OCI-LY7 (cell line): ENCODE measurements at regions not wholly inside any gene's neighbourhood (a gene's known extent, or its start where the extent isn't known, plus 50 kb on each side); places are given as distances from the start of the nearest gene placed in this dataset.

Source experiments
- BruUV-seq: library from RNA; stranded (reverse); fragments of 400-500 nt; replicated peaks from 2 replicates; lab custom pipeline; 2021; lab: Mats Ljungman, UMichigan
- CTCF ChIA-PET: fragments of 300-600 bp; sonication (Branson Sonifier 250); formaldehyde crosslinking; loops from one replicate; lab custom pipeline; 2022; ENCODE audit warnings: antibody characterized with exemption; ENCODE audit not compliant: unreplicated experiment; lab: Charles Lee
- POLR2A ChIA-PET: fragments of 300-600 bp; sonication (Branson Sonifier 250); formaldehyde crosslinking; loops from one replicate; lab custom pipeline; 2022; ENCODE audit warnings: antibody characterized with exemption; lab: Charles Lee
- DNase-seq: peaks from one replicate; pipeline ENCODE4 v3.0.0-alpha.2; 2015; ENCODE audit warnings: low spot score
- H2AFZ ChIP-seq: fragments of 200-600 bp; sonication (generic), shearing (Covaris generic); 2 replicates; pipeline ENCODE4 v1.6.1; 2014; ENCODE audit warnings: mild to moderate bottlenecking, antibody characterized with exemption, low read length, moderate library complexity
- H3K27ac ChIP-seq: fragments of 200-600 bp; sonication (generic); 2 replicates; pipeline ENCODE4 v1.5.1; 2014; ENCODE audit warnings: mixed run types, low read depth, mild to moderate bottlenecking, moderate library complexity, low read length, inconsistent platforms; ENCODE audit not compliant: poor library complexity, severe bottlenecking
- H3K36me3 ChIP-seq: fragments of 200-600 bp; sonication (generic); 2 replicates; pipeline ENCODE4 v1.6.1; 2014; ENCODE audit warnings: mild to moderate bottlenecking, antibody characterized with exemption, low read length, moderate library complexity, mixed read lengths; ENCODE audit not compliant: insufficient read depth
- H3K4me1 ChIP-seq: fragments of 200-600 bp; sonication (generic); 2 replicates; pipeline ENCODE4 v1.5.1; 2014; ENCODE audit warnings: mild to moderate bottlenecking, low read length; ENCODE audit not compliant: insufficient read depth, poor library complexity, severe bottlenecking
- H3K4me2 ChIP-seq: fragments of 200-600 bp; sonication (generic); 2 replicates; pipeline ENCODE4 v1.6.1; 2014; ENCODE audit warnings: mild to moderate bottlenecking, low read length
- H3K4me3 ChIP-seq: fragments of 200-600 bp; sonication (generic); 2 replicates; pipeline ENCODE4 v1.5.1; 2014; ENCODE audit warnings: mild to moderate bottlenecking, low read depth, low read length; ENCODE audit not compliant: poor library complexity, severe bottlenecking
- H3K79me2 ChIP-seq: fragments of 200-600 bp; sonication (generic); 2 replicates; pipeline ENCODE4 v1.6.1; 2016; ENCODE audit warnings: low read depth, mild to moderate bottlenecking, low read length, moderate library complexity, mixed read lengths; ENCODE audit not compliant: insufficient read depth
- H3K9me2 ChIP-seq: fragments of 200-600 bp; sonication (generic); 2 replicates; pipeline ENCODE4 v1.6.1; 2016; ENCODE audit warnings: mild to moderate bottlenecking, low read length, mixed read lengths; ENCODE audit not compliant: insufficient read depth
- H3K9me3 ChIP-seq: fragments of 200-600 bp; sonication (generic); 2 replicates; pipeline ENCODE4 v1.6.1; 2014; ENCODE audit warnings: mild to moderate bottlenecking, mixed run types, low read length, mixed read lengths
- H4K20me1 ChIP-seq: fragments of 200-600 bp; sonication (generic); 2 replicates; pipeline ENCODE4 v1.6.1; 2014; ENCODE audit warnings: mild to moderate bottlenecking, antibody characterized with exemption, low read length, moderate library complexity, mixed read lengths; ENCODE audit not compliant: insufficient read depth
- CTCF ChIP-seq: fragments of 200-600 bp; sonication (generic); conservative IDR thresholded peaks from 2 replicates; pipeline ENCODE4 v1.5.1; 2014; ENCODE audit warnings: mild to moderate bottlenecking, antibody characterized with exemption, low read length, moderate library complexity, mixed read lengths
- EZH2phosphoT487 ChIP-seq: fragments of 200-600 bp; sonication (generic); IDR thresholded peaks from 2 replicates; pipeline ENCODE4 v1.6.1; 2018; ENCODE audit warnings: low read depth, borderline replicate concordance, mild to moderate bottlenecking, mixed run types, antibody characterized with exemption, low read length, moderate library complexity, mixed read lengths
- intact Hi-C: fragments of 100-400 bp; cut with micrococcal nuclease; formaldehyde crosslinking; loops from one replicate; pipeline ENCODE4 v1.10.0; 2022; ENCODE audit not compliant: unreplicated experiment

GRCh38 chr14:89600950-89601826 lies 184.2 kb upstream of the FOXN3 start:
- no peak for TF ChIP-seq EZH2phosphoT487
- TF ChIP-seq CTCF: no peak
- no peak for DNase-seq
- no peak overlapping the region for H3K4me2 ChIP-seq
- BruUV-seq: no TSS peak
- no peaks in the 10 kb centered on the region for H3K9me2 ChIP-seq
- no peaks in the 10 kb centered on the region for H4K20me1 ChIP-seq
- no peak overlapping the region for H2AFZ ChIP-seq
- POLR2A ChIA-PET: no interaction called here
- peaks cover 3% of the 10 kb centered on the region; the same call in 1 of the 2 replicates for H3K36me3 ChIP-seq
- peaks cover 69% of the 10 kb centered on the region for H3K9me3 ChIP-seq
- intact Hi-C loops: no loop called here
- peaks cover 14% of the 10 kb centered on the region; the same call in 1 of the 2 replicates for H3K79me2 ChIP-seq
- H3K27ac ChIP-seq: no peak overlapping the region
- H3K4me1 ChIP-seq: no peaks in the 10 kb centered on the region
- H3K4me3 ChIP-seq: no peak overlapping the region
- CTCF ChIA-PET: no interaction called here

GRCh38 chr14:89600029-89600428 lies 183.0 kb upstream of the FOXN3 start:
- Histone ChIP-seq H3K36me3 (peaks cover 3% of the 10 kb centered on the region; the same call in 1 of the 2 replicates), H3K4me3 (no peak overlapping the region), H4K20me1 (no peaks in the 10 kb centered on the region), H3K79me2 (peaks cover 8% of the 10 kb centered on the region; the same call in 1 of the 2 replicates), H3K9me3 (peaks cover 64% of the 10 kb centered on the region), H3K27ac (no peak overlapping the region), H2AFZ (no peak overlapping the region), H3K9me2 (no peaks in the 10 kb centered on the region), H3K4me1 (no peaks in the 10 kb centered on the region), H3K4me2 (no peak overlapping the region)
- intact Hi-C loops: no loop called here
- ChIA-PET POLR2A (interaction anchor here (0.6 kb wide), 1 partner anchor 12 kb away, joined by 3 read pairs; no protein-coding TSS in a partner anchor), CTCF (no interaction called here)
- BruUV-seq: no TSS peak
- no peak for TF ChIP-seq CTCF
- TF ChIP-seq EZH2phosphoT487: no peak
- DNase-seq: no peak
